ENCODE measurements at regions not wholly inside any gene's neighbourhood (a gene's known extent, or its start where the extent isn't known, plus 50 kb on each side); places are given as distances from the start of the nearest gene placed in this dataset.

DNA sequence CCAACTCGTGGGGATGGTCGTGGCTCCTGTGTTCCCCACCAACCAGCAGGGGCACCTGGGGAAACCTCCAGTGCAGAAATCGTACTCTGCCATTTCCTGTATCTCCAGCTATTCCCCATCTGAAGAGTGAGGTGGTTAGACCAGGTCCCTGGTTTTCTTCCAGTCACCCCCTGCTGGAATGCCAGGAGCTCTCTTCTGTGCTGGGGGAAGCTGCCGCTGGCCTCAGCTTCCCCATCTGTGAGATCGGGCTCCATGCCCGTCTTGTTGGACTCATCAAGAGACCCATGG, 119.7 kb downstream of the INHBB start (continued):
- TF ChIP-seq ADNP (tag; IDR thresholded peaks at IDR 0.05) (no peak), DPF2 (IDR thresholded peaks at IDR 0.05) (no peak), KAT2B (IDR thresholded peaks at IDR 0.05; ENCODE audit: low read depth, low read length) (no peak), RB1 (IDR thresholded peaks at IDR 0.05; ENCODE audit: low read depth) (no peak), GTF2A2 (tag; IDR thresholded peaks at IDR 0.05) (no peak), TEAD2 (tag; IDR thresholded peaks at IDR 0.05) (no peak)
- TF ChIP-seq, protein P1, sequence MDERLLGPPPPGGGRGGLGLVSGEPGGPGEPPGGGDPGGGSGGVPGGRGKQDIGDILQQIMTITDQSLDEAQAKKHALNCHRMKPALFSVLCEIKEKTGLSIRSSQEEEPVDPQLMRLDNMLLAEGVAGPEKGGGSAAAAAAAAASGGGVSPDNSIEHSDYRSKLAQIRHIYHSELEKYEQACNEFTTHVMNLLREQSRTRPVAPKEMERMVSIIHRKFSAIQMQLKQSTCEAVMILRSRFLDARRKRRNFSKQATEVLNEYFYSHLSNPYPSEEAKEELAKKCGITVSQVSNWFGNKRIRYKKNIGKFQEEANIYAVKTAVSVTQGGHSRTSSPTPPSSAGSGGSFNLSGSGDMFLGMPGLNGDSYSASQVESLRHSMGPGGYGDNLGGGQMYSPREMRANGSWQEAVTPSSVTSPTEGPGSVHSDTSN (CRISPR knock-in tag; IDR thresholded peaks at IDR 0.05; ENCODE audit: low read depth): no peak
- TF ChIP-seq, protein P1 (tag; conservative IDR thresholded peaks at IDR 0.05; ENCODE audit: low read depth): no peak
- TF ChIP-seq, protein P2, sequence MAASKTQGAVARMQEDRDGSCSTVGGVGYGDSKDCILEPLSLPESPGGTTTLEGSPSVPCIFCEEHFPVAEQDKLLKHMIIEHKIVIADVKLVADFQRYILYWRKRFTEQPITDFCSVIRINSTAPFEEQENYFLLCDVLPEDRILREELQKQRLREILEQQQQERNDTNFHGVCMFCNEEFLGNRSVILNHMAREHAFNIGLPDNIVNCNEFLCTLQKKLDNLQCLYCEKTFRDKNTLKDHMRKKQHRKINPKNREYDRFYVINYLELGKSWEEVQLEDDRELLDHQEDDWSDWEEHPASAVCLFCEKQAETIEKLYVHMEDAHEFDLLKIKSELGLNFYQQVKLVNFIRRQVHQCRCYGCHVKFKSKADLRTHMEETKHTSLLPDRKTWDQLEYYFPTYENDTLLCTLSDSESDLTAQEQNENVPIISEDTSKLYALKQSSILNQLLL (CRISPR knock-in tag; IDR thresholded peaks at IDR 0.05; ENCODE audit: borderline replicate concordance): no peak
